ENCODE measurements at regions not wholly inside any gene's neighbourhood (a gene's known extent, or its start where the extent isn't known, plus 50 kb on each side); places are given as distances from the start of the nearest gene placed in this dataset.
"Not testable (repeated sequence)": the region's sequence is repeated elsewhere in the genome, so short reads cannot be mapped to it uniquely, and the experiment has no call there.

- Histone ChIP-seq H3K36me3 (ENCODE audit: insufficient read depth, low read length) (no peaks in the 10 kb centered on the region), H3K9ac (ENCODE audit: low read depth, low read length) (no peak overlapping the region), H3K4me2 (ENCODE audit: insufficient read depth, low read length) (no peak overlapping the region), H3K4me3 (ENCODE audit: low read depth in 1 of 2, low read length in 2 of 2) (no peak overlapping the region), H3K27me3 (ENCODE audit: insufficient read depth, low read length, poor library complexity) (no peaks in the 10 kb centered on the region), H3K9me3 (ENCODE audit: insufficient read depth, low read length, severe bottlenecking) (no peaks in the 10 kb centered on the region), H3K79me2 (ENCODE audit: insufficient read depth, low read length) (no peaks in the 10 kb centered on the region), H3K27ac (ENCODE audit: low read length) (no peak overlapping the region), H2AFZ (ENCODE audit: low read depth, low read length) (no peak overlapping the region), H4K20me1 (ENCODE audit: insufficient read depth, low read length) (no peaks in the 10 kb centered on the region), H3K4me1 (ENCODE audit: insufficient read depth, low read length) (no peaks in the 10 kb centered on the region)
- no peak for ATAC-seq (ENCODE audit: insufficient read depth, low read depth)
- TF ChIP-seq CTCF (IDR thresholded peaks at IDR 0.05; ENCODE audit: borderline replicate concordance, extremely low read depth, low read length, poor library complexity, severe bottlenecking) (no peak), EZH2 (IDR thresholded peaks at IDR 0.05; ENCODE audit: borderline replicate concordance, low read depth, low read length, severe bottlenecking) (no peak)
- no peak for DNase-seq
These were observed 566.8 kb upstream of the HTR2C start for GRCh38 chrX:114017086-114017485.

GRCh38 chrX:114015966-114016365 is 567.9 kb upstream of the HTR2C start:
- Histone ChIP-seq H4K20me1 (ENCODE audit: insufficient read depth, low read length) (no peaks in the 10 kb centered on the region), H3K27me3 (ENCODE audit: insufficient read depth, low read length, poor library complexity) (no peaks in the 10 kb centered on the region), H3K4me2 (ENCODE audit: insufficient read depth, low read length) (no peak overlapping the region), H3K4me3 (ENCODE audit: low read depth in 1 of 2, low read length in 2 of 2) (no peak overlapping the region), H3K9me3 (ENCODE audit: insufficient read depth, low read length, severe bottlenecking) (no peaks in the 10 kb centered on the region), H3K36me3 (ENCODE audit: insufficient read depth, low read length) (no peaks in the 10 kb centered on the region), H2AFZ (ENCODE audit: low read depth, low read length) (no peak overlapping the region), H3K4me1 (ENCODE audit: insufficient read depth, low read length) (no peaks in the 10 kb centered on the region), H3K9ac (ENCODE audit: low read depth, low read length) (no peak overlapping the region), H3K27ac (ENCODE audit: low read length) (no peak overlapping the region), H3K79me2 (ENCODE audit: insufficient read depth, low read length) (no peaks in the 10 kb centered on the region)
- TF ChIP-seq EZH2 (IDR thresholded peaks at IDR 0.05; ENCODE audit: borderline replicate concordance, low read depth, low read length, severe bottlenecking) (no peak), CTCF (IDR thresholded peaks at IDR 0.05; ENCODE audit: borderline replicate concordance, extremely low read depth, low read length, poor library complexity, severe bottlenecking) (no peak)
- DNase-seq (no peak), ATAC-seq (ENCODE audit: insufficient read depth, low read depth) (no peak)

- no peaks in the 10 kb centered on the region for H3K27me3 ChIP-seq (ENCODE audit: insufficient read depth, low read length, poor library complexity)
- H2AFZ ChIP-seq (ENCODE audit: low read depth, low read length), result no peak overlapping the region
- no peak overlapping the region for H3K4me2 ChIP-seq (ENCODE audit: insufficient read depth, low read length)
- ATAC-seq (ENCODE audit: insufficient read depth, low read depth) (no peak), DNase-seq (no peak)
- no peaks in the 10 kb centered on the region for H4K20me1 ChIP-seq (ENCODE audit: insufficient read depth, low read length)
- no peak overlapping the region for H3K9ac ChIP-seq (ENCODE audit: low read depth, low read length)
- TF ChIP-seq EZH2 (IDR thresholded peaks at IDR 0.05; ENCODE audit: borderline replicate concordance, low read depth, low read length, severe bottlenecking), result no peak
- no peak for TF ChIP-seq CTCF (IDR thresholded peaks at IDR 0.05; ENCODE audit: borderline replicate concordance, extremely low read depth, low read length, poor library complexity, severe bottlenecking)
- H3K79me2 ChIP-seq (ENCODE audit: insufficient read depth, low read length), result no peaks in the 10 kb centered on the region
- no peaks in the 10 kb centered on the region for H3K36me3 ChIP-seq (ENCODE audit: insufficient read depth, low read length)
- H3K4me1 ChIP-seq (ENCODE audit: insufficient read depth, low read length), result no peaks in the 10 kb centered on the region
- H3K9me3 ChIP-seq (ENCODE audit: insufficient read depth, low read length, severe bottlenecking), result no peaks in the 10 kb centered on the region
- H3K4me3 ChIP-seq (ENCODE audit: low read depth in 1 of 2, low read length in 2 of 2), result no peak overlapping the region
- H3K27ac ChIP-seq (ENCODE audit: low read length), result no peak overlapping the region
These were observed 577.2 kb upstream of the HTR2C start for GRCh38 chrX:114006664-114007063.

GRCh38 chrX:113996781-113997180 is 587.1 kb upstream of the HTR2C start:
- Histone ChIP-seq H3K27me3 (ENCODE audit: insufficient read depth, low read length, poor library complexity) (no peaks in the 10 kb centered on the region), H3K36me3 (ENCODE audit: insufficient read depth, low read length) (no peaks in the 10 kb centered on the region), H3K4me2 (ENCODE audit: insufficient read depth, low read length) (no peak overlapping the region), H3K27ac (ENCODE audit: low read length) (no peak overlapping the region), H3K79me2 (ENCODE audit: insufficient read depth, low read length) (no peaks in the 10 kb centered on the region), H3K4me1 (ENCODE audit: insufficient read depth, low read length) (no peaks in the 10 kb centered on the region), H4K20me1 (ENCODE audit: insufficient read depth, low read length) (no peaks in the 10 kb centered on the region), H3K9ac (ENCODE audit: low read depth, low read length) (no peak overlapping the region), H2AFZ (ENCODE audit: low read depth, low read length) (no peak overlapping the region), H3K9me3 (ENCODE audit: insufficient read depth, low read length, severe bottlenecking) (no peaks in the 10 kb centered on the region), H3K4me3 (ENCODE audit: low read depth in 1 of 2, low read length in 2 of 2) (no peak overlapping the region)
- DNase-seq (no peak), ATAC-seq (ENCODE audit: insufficient read depth, low read depth) (no peak)
- TF ChIP-seq CTCF (IDR thresholded peaks at IDR 0.05; ENCODE audit: borderline replicate concordance, extremely low read depth, low read length, poor library complexity, severe bottlenecking) (no peak), EZH2 (IDR thresholded peaks at IDR 0.05; ENCODE audit: borderline replicate concordance, low read depth, low read length, severe bottlenecking) (no peak)

GRCh38 chrX:113991720-113992119 is 592.2 kb upstream of the HTR2C start:
- not testable (repeated sequence) for H4K20me1 ChIP-seq (ENCODE audit: insufficient read depth, low read length); H3K4me2 ChIP-seq (ENCODE audit: insufficient read depth, low read length); DNase-seq; H3K27me3 ChIP-seq (ENCODE audit: insufficient read depth, low read length, poor library complexity); H3K36me3 ChIP-seq (ENCODE audit: insufficient read depth, low read length); H3K4me1 ChIP-seq (ENCODE audit: insufficient read depth, low read length); H3K4me3 ChIP-seq (ENCODE audit: low read depth in 1 of 2, low read length in 2 of 2); H3K27ac ChIP-seq (ENCODE audit: low read length); H2AFZ ChIP-seq (ENCODE audit: low read depth, low read length); H3K79me2 ChIP-seq (ENCODE audit: insufficient read depth, low read length); ATAC-seq (ENCODE audit: insufficient read depth, low read depth); H3K9ac ChIP-seq (ENCODE audit: low read depth, low read length); H3K9me3 ChIP-seq (ENCODE audit: insufficient read depth, low read length, severe bottlenecking)

Data from DND-41 (cell line).